IMR-90 (cell line): ENCODE measurements at regions not wholly inside any gene's neighbourhood (a gene's known extent, or its start where the extent isn't known, plus 50 kb on each side); places are given as distances from the start of the nearest gene placed in this dataset.

Experiments used
- ATAC-seq: fragments of 200-7000 bp; cut with Tn5 transposase; 2 replicates; pipeline ENCODE4 v1.9.1; 2020; ENCODE audit warnings: low read depth, mild to moderate bottlenecking, moderate library complexity
- BruUV-seq: library from RNA; stranded (reverse); fragments of 400-500 nt; replicated peaks from 2 replicates; lab custom pipeline; 2021; lab: Mats Ljungman, UMichigan
- CTCF ChIA-PET: fragments of 300-600 bp; formaldehyde crosslinking; extraction: SDS; loops from one replicate; lab custom pipeline; 2021; ENCODE audit warnings: antibody characterized with exemption; lab: Yijun Ruan, JAX
- POLR2A ChIA-PET: fragments of 300-600 bp; sonication (Branson Sonifier 250); formaldehyde crosslinking; loops from one replicate; lab custom pipeline; 2022; ENCODE audit warnings: antibody characterized with exemption; ENCODE audit not compliant: unreplicated experiment; lab: Charles Lee
- DNase-seq: peaks from one replicate; pipeline ENCODE4 v3.0.0; 2013
- H2AFZ ChIP-seq: replicated peaks from 2 replicates; pipeline ENCODE3; 2013; ENCODE audit warnings: low read length, mild to moderate bottlenecking; ENCODE audit not compliant: poor library complexity
- H2AK5ac ChIP-seq: 2 replicates; pipeline ENCODE4 v1.6.1; 2013; ENCODE audit warnings: low read depth, low read length, inconsistent platforms
- H2AK9ac ChIP-seq: replicated peaks from 2 replicates; pipeline ENCODE3; 2013; ENCODE audit warnings: mild to moderate bottlenecking, low read depth, low read length, moderate library complexity; ENCODE audit not compliant: poor library complexity
- H2BK120ac ChIP-seq: 2 replicates; pipeline ENCODE4 v1.6.1; 2013; ENCODE audit warnings: low read depth, low read length, inconsistent platforms
- H2BK15ac ChIP-seq: 3 replicates; pipeline ENCODE4 v1.6.1; 2013; ENCODE audit warnings: low read depth, low read length, inconsistent platforms
- H2BK20ac ChIP-seq: 2 replicates; pipeline ENCODE4 v1.6.1; 2013; ENCODE audit warnings: low read depth, mild to moderate bottlenecking, inconsistent platforms, low read length, moderate library complexity
- H2BK5ac ChIP-seq: 2 replicates; pipeline ENCODE4 v1.6.1; 2013; ENCODE audit warnings: mild to moderate bottlenecking, low read depth, low read length, inconsistent platforms; ENCODE audit not compliant: poor library complexity, severe bottlenecking
- H3K14ac ChIP-seq: replicated peaks from 2 replicates; pipeline ENCODE4 v1.6.1; 2013; ENCODE audit warnings: low read depth, low read length, inconsistent platforms
- H3K18ac ChIP-seq: 2 replicates; pipeline ENCODE4 v1.6.1; 2013; ENCODE audit warnings: low read depth, low read length, control low read depth
- H3K23ac ChIP-seq: 2 replicates; pipeline ENCODE4 v1.6.1; 2013; ENCODE audit warnings: low read depth, low read length, inconsistent platforms
- H3K27ac ChIP-seq: 2 replicates; pipeline ENCODE4 v1.5.1; 2013; ENCODE audit warnings: mild to moderate bottlenecking, control low read depth, low read length; ENCODE audit not compliant: insufficient read depth
- H3K27me3 ChIP-seq: 2 replicates; pipeline ENCODE4 v1.6.1; 2013; ENCODE audit warnings: low read length; ENCODE audit not compliant: control insufficient read depth, insufficient read depth
- H3K36me3 ChIP-seq: 2 replicates; pipeline ENCODE4 v1.6.1; 2013; ENCODE audit warnings: low read length, mixed read lengths; ENCODE audit not compliant: control insufficient read depth, insufficient read depth
- H3K4ac ChIP-seq: 2 replicates; pipeline ENCODE4 v1.6.1; 2013; ENCODE audit warnings: low read depth, low read length, inconsistent platforms
- H3K4me1 ChIP-seq: 2 replicates; pipeline ENCODE4 v1.6.1; 2013; ENCODE audit warnings: low read length, mixed read lengths; ENCODE audit not compliant: control insufficient read depth, insufficient read depth
- H3K4me2 ChIP-seq: 2 replicates; pipeline ENCODE4 v1.6.1; 2013; ENCODE audit warnings: low read depth, mild to moderate bottlenecking, control low read depth, low read length, moderate library complexity
- H3K4me3 ChIP-seq: 2 replicates; pipeline ENCODE4 v1.5.1; 2013; ENCODE audit warnings: low read depth, mild to moderate bottlenecking, control low read depth, low read length, moderate library complexity; ENCODE audit not compliant: insufficient read depth
- H3K56ac ChIP-seq: 2 replicates; pipeline ENCODE4 v1.6.1; 2013; ENCODE audit warnings: low read length, inconsistent platforms; ENCODE audit not compliant: insufficient read depth; ENCODE audit errors: extremely low read depth
- H3K79me1 ChIP-seq, 2 experiments: 2 replicates each; pipeline ENCODE4 v1.6.1; 2013; ENCODE audit warnings: low read length in 2 of 2, inconsistent platforms in 1 of 2, low read depth in 1 of 2
- H3K9ac ChIP-seq: 2 replicates; pipeline ENCODE4 v1.6.1; 2013; ENCODE audit warnings: low read depth, low read length, control low read depth
- H3K9me1 ChIP-seq: 2 replicates; pipeline ENCODE4 v1.6.1; 2013; ENCODE audit warnings: low read length, inconsistent platforms; ENCODE audit not compliant: insufficient read depth
- H3K9me3 ChIP-seq: 2 replicates; pipeline ENCODE4 v1.6.1; 2013; ENCODE audit warnings: low read length; ENCODE audit not compliant: control insufficient read depth, insufficient read depth
- H4K20me1 ChIP-seq: 2 replicates; pipeline ENCODE4 v1.6.1; 2013; ENCODE audit warnings: low read length, inconsistent platforms; ENCODE audit not compliant: insufficient read depth
- H4K5ac ChIP-seq: 2 replicates; pipeline ENCODE4 v1.6.1; 2013; ENCODE audit warnings: mild to moderate bottlenecking, low read depth, low read length, control low read depth
- H4K8ac ChIP-seq, 2 experiments: 2 replicates each; pipeline ENCODE4 v1.6.1; 2013; ENCODE audit warnings: low read depth in 2 of 2, low read length in 2 of 2, control low read depth in 1 of 2, inconsistent platforms in 1 of 2
- H4K91ac ChIP-seq: 2 replicates; pipeline ENCODE4 v1.6.1; 2013; ENCODE audit warnings: low read depth, low read length, inconsistent platforms; ENCODE audit not compliant: insufficient read depth
- BHLHE40 ChIP-seq: fragments of 150-350 bp; IDR thresholded peaks from 2 replicates; pipeline ENCODE4 v1.6.1; 2016; ENCODE audit warnings: mild to moderate bottlenecking, low read depth, low read length
- CEBPB ChIP-seq: IDR thresholded peaks from 2 replicates; pipeline ENCODE4 v1.6.1; 2012; ENCODE audit warnings: low read depth, low read length, improper control_type of control experiment
- ELK1 ChIP-seq: fragments of 150-350 bp; IDR thresholded peaks from 2 replicates; pipeline ENCODE4 v1.6.1; 2016; ENCODE audit warnings: low read depth, mild to moderate bottlenecking, low read length, moderate library complexity, borderline replicate concordance
- FOS ChIP-seq: fragments of 150-350 bp; IDR thresholded peaks from 2 replicates; pipeline ENCODE4 v1.6.1; 2016; ENCODE audit warnings: low read depth, low read length
- MAFK ChIP-seq: IDR thresholded peaks from 2 replicates; pipeline ENCODE4 v1.6.1; 2012; ENCODE audit warnings: low read depth, low read length, improper control_type of control experiment
- MAZ ChIP-seq: IDR thresholded peaks from 2 replicates; pipeline ENCODE4 v1.6.1; 2012; ENCODE audit warnings: low read depth, mild to moderate bottlenecking, low read length, improper control_type of control experiment, moderate library complexity, borderline replicate concordance
- NFE2L2 ChIP-seq: fragments of 150-350 bp; IDR thresholded peaks from 2 replicates; pipeline ENCODE4 v1.6.1; 2016; ENCODE audit warnings: low read depth, mild to moderate bottlenecking, low read length
- POLR2A ChIP-seq: IDR thresholded peaks from 2 replicates; pipeline ENCODE4 v1.6.1; 2012; ENCODE audit warnings: mild to moderate bottlenecking, low read depth, low read length
- RAD21 ChIP-seq: IDR thresholded peaks from 2 replicates; pipeline ENCODE4 v1.6.1; 2012; ENCODE audit warnings: low read length, improper control_type of control experiment
- RCOR1 ChIP-seq: IDR thresholded peaks from 2 replicates; pipeline ENCODE4 v1.6.1; 2012; ENCODE audit warnings: mild to moderate bottlenecking, low read length, improper control_type of control experiment; ENCODE audit not compliant: insufficient replicate concordance
- RFX5 ChIP-seq: IDR thresholded peaks from 2 replicates; pipeline ENCODE4 v1.8.0; 2012; ENCODE audit warnings: low read depth, mild to moderate bottlenecking, low read length, moderate library complexity
- WGBS, 2 experiments: methylation state at CpG; one replicate each; pipeline versions ENCODE4 v1.1.5 to v1.1.7; 2013; ENCODE audit warnings: missing lambda C conversion rate in 2 of 2; ENCODE audit not compliant: insufficient read length in 1 of 2; ENCODE audit errors: extremely low coverage in 2 of 2; 5-methylcytosine and 5-hydroxymethylcytosine counted together
- dilution Hi-C: fragments of 300-500 bp; cut with HindIII; formaldehyde crosslinking; loops from one replicate; pipeline ENCODE4 v1.14.3; 2018; ENCODE audit warnings: low sequenced_read_pairs; ENCODE audit not compliant: unreplicated experiment
- in situ Hi-C: fragments of 300-500 bp; cut with MboI; formaldehyde crosslinking; loops from 3 replicates; pipeline ENCODE4 v1.14.3; 2019; ENCODE audit warnings: low sequenced_read_pairs, inconsistent platforms, mixed read lengths
- intact Hi-C: fragments of 100-400 bp; cut with micrococcal nuclease; formaldehyde crosslinking; loops from 2 replicates; pipeline ENCODE4 v1.10.0; 2022

- Histone ChIP-seq H3K9ac (no peak overlapping the region), H3K79me1 (no peaks in the 10 kb centered on the region), H4K8ac (no peak overlapping the region), H2BK5ac (no peak overlapping the region), H4K5ac (no peak overlapping the region), H2BK120ac (no peak overlapping the region), H3K4ac (no peak overlapping the region), H2AFZ (no peak overlapping the region), H3K4me1 (no peaks in the 10 kb centered on the region; the same call in 1 of the 2 replicates), H2BK20ac (no peak overlapping the region), H2AK9ac (no peak overlapping the region), H3K9me3 (no peaks in the 10 kb centered on the region), H3K27me3 (peaks cover 6% of the 10 kb centered on the region), H3K14ac (no peak overlapping the region), H3K36me3 (no peaks in the 10 kb centered on the region), H3K9me1 (no peaks in the 10 kb centered on the region), H3K4me3 (no peak overlapping the region), H3K23ac (no peak overlapping the region), H4K91ac (no peak overlapping the region), H2AK5ac (no peak overlapping the region), H3K18ac (no peak overlapping the region), H3K27ac (no peak overlapping the region), H2BK15ac (no peak overlapping the region), H4K20me1 (no peaks in the 10 kb centered on the region), H3K4me2 (no peak overlapping the region; the same call in 1 of the 2 replicates), H3K56ac (no peak overlapping the region)
- TF ChIP-seq BHLHE40: no peak
- no peak for TF ChIP-seq RFX5
- no peak for TF ChIP-seq RAD21
- TF ChIP-seq CEBPB: no peak
- TF ChIP-seq POLR2A: no peak
- TF ChIP-seq RCOR1: no peak
- TF ChIP-seq FOS: no peak
- TF ChIP-seq ELK1: no peak
- no peak for TF ChIP-seq NFE2L2
- TF ChIP-seq MAFK: no peak
- TF ChIP-seq MAZ: no peak
- in situ Hi-C loops (no loop called here), intact Hi-C loops (loop anchor here (10.0 kb wide), 1 partner anchor 55 kb away; no protein-coding TSS in a partner anchor), dilution Hi-C loops (no loop called here)
- BruUV-seq: no TSS peak
- ATAC-seq (0 out of 2 replicates have a peak, but pooled peaks have one; percentile 35), DNase-seq (no peak)
- CTCF ChIA-PET: no interaction called here
- POLR2A ChIA-PET: no interaction called here
- 51 to 100% methylated on average over 2 of the region's 6 CpGs for WGBS, 2 experiments
These were observed 87.4 kb upstream of the PTPRM start for GRCh38 chr18:7479756-7480155.
